Uterus (tissue), 2 donors: ENCODE measurements at regions not wholly inside any gene's neighbourhood (a gene's known extent, or its start where the extent isn't known, plus 50 kb on each side); places are given as distances from the start of the nearest gene placed in this dataset.

Experiments used
- CTCF ChIP-seq, 4 experiments: fragments of 200-600 bp in 2 of 4; fragments of 450-650 bp in 2 of 4; sonication (generic) in 2 of 4; IDR thresholded peaks; one replicate each; pipeline ENCODE4 v1.5.1; 2016 to 2019; ENCODE audit warnings: antibody characterized with exemption in 4 of 4, mild to moderate bottlenecking in 2 of 4, moderate library complexity in 1 of 4
- POLR2A ChIP-seq, 2 donors: fragments of 450-650 bp; IDR thresholded peaks; one replicate each; pipeline ENCODE4 v1.6.1; 2016; ENCODE audit warnings: antibody characterized with exemption in 2 of 2, mild to moderate bottlenecking in 1 of 2, moderate library complexity in 1 of 2

GRCh38 chr5:118703241-118703640 lies 285.1 kb downstream of the DTWD2 start:
- TF ChIP-seq CTCF (IDR thresholded peaks at IDR 0.05) (no peak), POLR2A (IDR thresholded peaks at IDR 0.05) (no peak)
